ENCODE measurements at regions not wholly inside any gene's neighbourhood (a gene's known extent, or its start where the extent isn't known, plus 50 kb on each side); places are given as distances from the start of the nearest gene placed in this dataset.

- no peak for DNase-seq
These were observed 196.4 kb downstream of the ARL4C start for GRCh38 chr2:234300391-234300925.

GRCh38 chr2:234298918-234299317 is 198.0 kb downstream of the ARL4C start:
- peaks cover 24 to 28% of the 10 kb centered on the region in 2 donors for H3K4me1 ChIP-seq (ENCODE audit: control insufficient read depth in 1 of 2, insufficient read depth in 2 of 2, low read length in 2 of 2)
- Mint-ChIP-seq H3K36me3 (peaks cover 0 to 3% of the 10 kb centered on the region in 2 donors), H3K4me3 (no peak overlapping the region), H3K4me1 (peaks cover 23% of the 10 kb centered on the region), H3K9me3 (peaks cover 0 to 3% (median 0%) of the 10 kb centered on the region in 7 donors), H3K27me3 (ENCODE audit: low read depth in 3 of 3) (peaks cover 7 to 13% (median 10%) of the 10 kb centered on the region in 3 donors), H3K27ac (no peak overlapping the region)
- H3K27ac ChIP-seq (ENCODE audit: low read depth in 1 of 2, low read length in 2 of 2), result no peak overlapping the region
- no peaks in the 10 kb centered on the region for H3K27me3 ChIP-seq (ENCODE audit: control insufficient read depth in 2 of 2, insufficient read depth in 2 of 2, low read length in 2 of 2)
- no peak overlapping the region for H2AFZ ChIP-seq (ENCODE audit: insufficient read depth, low read depth, low read length, poor library complexity, severe bottlenecking)
- WGBS (ENCODE audit: insufficient coverage), result no CpG with 5 or more reads among the region's 3 CpGs
- no peak overlapping the region for H3K9ac ChIP-seq (ENCODE audit: insufficient read depth, low read length, poor library complexity, severe bottlenecking)
- intact Hi-C loops (cut with micrococcal nuclease), result no loop called here
- DNase-seq, result no peak
- no peak overlapping the region for H3K4me2 ChIP-seq (replicated peaks; ENCODE audit: extremely low read depth, low read length, poor library complexity, severe bottlenecking)
- no peaks in the 10 kb centered on the region for H3K9me3 ChIP-seq (replicated peaks in 1 of 2; ENCODE audit: control insufficient read depth in 1 of 2, insufficient read depth in 1 of 2, low read length in 2 of 2)
- H4K20me1 ChIP-seq (ENCODE audit: insufficient read depth, low read length), result no peaks in the 10 kb centered on the region
- H3K36me3 ChIP-seq (replicated peaks in 1 of 2; ENCODE audit: control insufficient read depth in 1 of 2, insufficient read depth in 2 of 2, low read length in 2 of 2), result no peaks in the 10 kb centered on the region
- H3K4me3 ChIP-seq (replicated peaks in 1 of 3; ENCODE audit: low read depth in 2 of 3, low read length in 3 of 3), result no peak overlapping the region
- no peak for TF ChIP-seq CTCF (IDR thresholded peaks at IDR 0.05)
- no peaks in the 10 kb centered on the region for H3K79me2 ChIP-seq (ENCODE audit: insufficient read depth, low read length)

More at GRCh38 chr2:234300391-234300925, 196.4 kb downstream of the ARL4C start:
- intact Hi-C loops (cut with micrococcal nuclease), result no loop called here
- no peaks in the 10 kb centered on the region for H3K27me3 ChIP-seq (ENCODE audit: control insufficient read depth in 2 of 2, insufficient read depth in 2 of 2, low read length in 2 of 2)
- Mint-ChIP-seq H3K27me3 (ENCODE audit: low read depth in 3 of 3) (peaks cover 7 to 14% (median 9%) of the 10 kb centered on the region in 3 donors), H3K4me1 (peaks cover 12% of the 10 kb centered on the region), H3K27ac (peak overlapping the region in 1 of 7 donors; percentile 5), H3K9me3 (peaks cover 0 to 3% (median 0%) of the 10 kb centered on the region in 7 donors), H3K36me3 (peaks cover 0 to 3% of the 10 kb centered on the region in 2 donors), H3K4me3 (no peak overlapping the region)
- H4K20me1 ChIP-seq (ENCODE audit: insufficient read depth, low read length), result no peaks in the 10 kb centered on the region
- no peak overlapping the region for H3K4me3 ChIP-seq (replicated peaks in 1 of 3; ENCODE audit: low read depth in 2 of 3, low read length in 3 of 3)
- no peak for TF ChIP-seq CTCF (IDR thresholded peaks at IDR 0.05)
- no peak overlapping the region for H2AFZ ChIP-seq (ENCODE audit: insufficient read depth, low read depth, low read length, poor library complexity, severe bottlenecking)
- WGBS (ENCODE audit: insufficient coverage), result 82% methylated on average over 3 of the region's 6 CpGs
- no peaks in the 10 kb centered on the region for H3K9me3 ChIP-seq (replicated peaks in 1 of 2; ENCODE audit: control insufficient read depth in 1 of 2, insufficient read depth in 1 of 2, low read length in 2 of 2)
- peaks cover 12 to 13% of the 10 kb centered on the region in 2 donors for H3K4me1 ChIP-seq (ENCODE audit: control insufficient read depth in 1 of 2, insufficient read depth in 2 of 2, low read length in 2 of 2)
- no peaks in the 10 kb centered on the region for H3K36me3 ChIP-seq (replicated peaks in 1 of 2; ENCODE audit: control insufficient read depth in 1 of 2, insufficient read depth in 2 of 2, low read length in 2 of 2)
- H3K4me2 ChIP-seq (replicated peaks; ENCODE audit: extremely low read depth, low read length, poor library complexity, severe bottlenecking), result no peak overlapping the region
- H3K79me2 ChIP-seq (ENCODE audit: insufficient read depth, low read length), result no peaks in the 10 kb centered on the region
- no peak overlapping the region for H3K9ac ChIP-seq (ENCODE audit: insufficient read depth, low read length, poor library complexity, severe bottlenecking)
- H3K27ac ChIP-seq (ENCODE audit: low read depth in 1 of 2, low read length in 2 of 2), result no peak overlapping the region
